ENCODE measurements at regions not wholly inside any gene's neighbourhood (a gene's known extent, or its start where the extent isn't known, plus 50 kb on each side); places are given as distances from the start of the nearest gene placed in this dataset.
"Not testable (repeated sequence)": the region's sequence is repeated elsewhere in the genome, so short reads cannot be mapped to it uniquely, and the experiment has no call there.

GRCh38 chr21:17738176-17738953 lies 80.8 kb downstream of the C21orf91 start:
- no peak for DNase-seq

- no peak for DNase-seq
Observed at GRCh38 chr21:17736072-17736471, 83.1 kb downstream of the C21orf91 start.

GRCh38 chr21:17733209-17733608 lies 85.9 kb downstream of the C21orf91 start:
- DNase-seq = no peak

- no peak for DNase-seq
Observed at GRCh38 chr21:17732306-17732705, 86.8 kb downstream of the C21orf91 start.

GRCh38 chr21:17731554-17731953 lies 87.6 kb downstream of the C21orf91 start:
- DNase-seq = no peak

GRCh38 chr21:17730782-17731181 lies 88.4 kb downstream of the C21orf91 start:
- no peak for DNase-seq

GRCh38 chr21:17729455-17729854 lies 89.7 kb downstream of the C21orf91 start:
- DNase-seq = no peak

- no peak for DNase-seq
Observed at GRCh38 chr21:17727361-17727760, 91.8 kb downstream of the C21orf91 start.

- no peak for DNase-seq
Observed at GRCh38 chr21:17726047-17726829, 92.9 kb downstream of the C21orf91 start.

GRCh38 chr21:17725339-17725738 lies 93.8 kb downstream of the C21orf91 start:
- no peak for DNase-seq

- no peak for DNase-seq
Observed at GRCh38 chr21:17712887-17713286, 100.2 kb upstream of the BTG3 start.

- no peak for DNase-seq
Observed at GRCh38 chr21:17711896-17712295, 99.2 kb upstream of the BTG3 start.

- no peak for DNase-seq
Observed at GRCh38 chr21:17709266-17709611, 96.5 kb upstream of the BTG3 start.

- no peak for DNase-seq
Observed at GRCh38 chr21:17708522-17709265, 96.0 kb upstream of the BTG3 start.

GRCh38 chr21:17699524-17700189 lies 87.0 kb upstream of the BTG3 start:
- no peak for DNase-seq

GRCh38 chr21:17697473-17697872 lies 84.8 kb upstream of the BTG3 start:
- DNase-seq = no peak

- not testable (repeated sequence) for DNase-seq
Observed at GRCh38 chr21:17694416-17694815, 81.7 kb upstream of the BTG3 start.

GRCh38 chr21:17693801-17694200 lies 81.1 kb upstream of the BTG3 start:
- no peak for DNase-seq

GRCh38 chr21:17690078-17690494 lies 77.4 kb upstream of the BTG3 start:
- DNase-seq = no peak

- peak; percentile 24 for DNase-seq
Observed at GRCh38 chr21:17688912-17689874, 76.5 kb upstream of the BTG3 start.

GRCh38 chr21:17682924-17683323 lies 70.2 kb upstream of the BTG3 start:
- DNase-seq = no peak

Data from activated CD4-positive, alpha-beta T cell treated with anti-CD3 and anti-CD28 coated beads for 1 hour (primary cell).